IMR-90 (cell line): ENCODE measurements at regions not wholly inside any gene's neighbourhood (a gene's known extent, or its start where the extent isn't known, plus 50 kb on each side); places are given as distances from the start of the nearest gene placed in this dataset.

Source experiments
- BHLHE40 ChIP-seq: fragments of 150-350 bp; IDR thresholded peaks from 2 replicates; pipeline ENCODE4 v1.6.1; 2016; ENCODE audit warnings: mild to moderate bottlenecking, low read depth, low read length
- CEBPB ChIP-seq: IDR thresholded peaks from 2 replicates; pipeline ENCODE4 v1.6.1; 2012; ENCODE audit warnings: low read depth, low read length, improper control_type of control experiment
- CTCF ChIP-seq: conservative IDR thresholded peaks from 2 replicates; pipeline ENCODE4 v1.5.1; 2012; ENCODE audit warnings: mild to moderate bottlenecking, low read depth, low read length, improper control_type of control experiment
- MXI1 ChIP-seq: IDR thresholded peaks from 2 replicates; pipeline ENCODE4 v1.6.1; 2012; ENCODE audit warnings: low read depth, mild to moderate bottlenecking, low read length, moderate library complexity, borderline replicate concordance
- POLR2A ChIP-seq: IDR thresholded peaks from 2 replicates; pipeline ENCODE4 v1.6.1; 2012; ENCODE audit warnings: mild to moderate bottlenecking, low read depth, low read length
- RAD21 ChIP-seq: IDR thresholded peaks from 2 replicates; pipeline ENCODE4 v1.6.1; 2012; ENCODE audit warnings: low read length, improper control_type of control experiment
- RCOR1 ChIP-seq: IDR thresholded peaks from 2 replicates; pipeline ENCODE4 v1.6.1; 2012; ENCODE audit warnings: mild to moderate bottlenecking, low read length, improper control_type of control experiment; ENCODE audit not compliant: insufficient replicate concordance
- RFX5 ChIP-seq: IDR thresholded peaks from 2 replicates; pipeline ENCODE4 v1.8.0; 2012; ENCODE audit warnings: low read depth, mild to moderate bottlenecking, low read length, moderate library complexity
- USF2 ChIP-seq: fragments of 150-350 bp; IDR thresholded peaks from 2 replicates; pipeline ENCODE4 v1.6.1; 2017; ENCODE audit warnings: mild to moderate bottlenecking, antibody characterized with exemption, low read length, low read depth

- TF ChIP-seq CTCF (no peak), RFX5 (no peak), MXI1 (no peak), RAD21 (no peak), USF2 (peak; percentile 54; the same call in 1 of the 2 replicates), POLR2A (no peak), BHLHE40 (no peak), CEBPB (no peak), RCOR1 (no peak)
Observed at GRCh38 chr19:29042450-29042849, 170.5 kb downstream of the UQCRFS1 start.
